GM23248 (cell line): ENCODE measurements at regions not wholly inside any gene's neighbourhood (a gene's known extent, or its start where the extent isn't known, plus 50 kb on each side); places are given as distances from the start of the nearest gene placed in this dataset.

Experiments
- DNase-seq: peaks from one replicate; pipeline ENCODE4 v3.0.0-alpha.2; 2015
- H2AFZ ChIP-seq: fragments of 200-600 bp; sonication (generic); 2 replicates; pipeline ENCODE4 v1.6.1; 2016; ENCODE audit warnings: antibody characterized with exemption
- H3F3A ChIP-seq: fragments of 200-600 bp; sonication (generic); 2 replicates; pipeline ENCODE4 v1.6.1; 2016; ENCODE audit warnings: mild to moderate bottlenecking, antibody characterized with exemption, mixed run types; ENCODE audit not compliant: insufficient read depth
- H3K27ac ChIP-seq: fragments of 200-600 bp; sonication (generic); 2 replicates; pipeline ENCODE4 v1.5.1; 2016; ENCODE audit warnings: mild to moderate bottlenecking
- H3K27me3 ChIP-seq: fragments of 200-600 bp; sonication (generic); replicated peaks from 2 replicates; pipeline ENCODE4 v1.6.1; 2016; ENCODE audit warnings: mild to moderate bottlenecking; ENCODE audit not compliant: insufficient read depth
- H3K36me3 ChIP-seq: fragments of 200-600 bp; sonication (generic); 2 replicates; pipeline ENCODE4 v1.6.1; 2016; ENCODE audit warnings: low read depth, mild to moderate bottlenecking
- H3K4me1 ChIP-seq: fragments of 200-600 bp; sonication (generic); 2 replicates; pipeline ENCODE4 v1.6.1; 2016; ENCODE audit warnings: mild to moderate bottlenecking; ENCODE audit not compliant: insufficient read depth
- H3K4me2 ChIP-seq: fragments of 200-600 bp; sonication (generic); one replicate; pipeline ENCODE4 v1.6.1; 2016; ENCODE audit warnings: mild to moderate bottlenecking; ENCODE audit not compliant: unreplicated experiment
- H3K4me3 ChIP-seq: fragments of 200-600 bp; sonication (generic); 2 replicates; pipeline ENCODE4 v1.5.1; 2016; ENCODE audit warnings: mild to moderate bottlenecking
- H3K79me2 ChIP-seq: fragments of 200-600 bp; sonication (generic); 2 replicates; pipeline ENCODE4 v1.6.1; 2016; ENCODE audit warnings: mild to moderate bottlenecking; ENCODE audit not compliant: insufficient read depth
- H3K9ac ChIP-seq: fragments of 200-600 bp; sonication (generic); 2 replicates; pipeline ENCODE4 v1.6.1; 2016; ENCODE audit warnings: mild to moderate bottlenecking
- H3K9me2 ChIP-seq: fragments of 200-600 bp; sonication (generic); 2 replicates; pipeline ENCODE4 v1.6.1; 2016; ENCODE audit warnings: mixed run types, mild to moderate bottlenecking, moderate library complexity; ENCODE audit not compliant: insufficient read depth
- H3K9me3 ChIP-seq: fragments of 200-600 bp; sonication (generic); one replicate; pipeline ENCODE4 v1.6.1; 2017; ENCODE audit warnings: low read depth
- H4K20me1 ChIP-seq: fragments of 200-600 bp; sonication (generic); 2 replicates; pipeline ENCODE4 v1.6.0; 2016; ENCODE audit not compliant: insufficient read depth
- EZH2 ChIP-seq: fragments of 200-600 bp; sonication (generic); IDR thresholded peaks from 2 replicates; pipeline ENCODE4 v1.6.1; 2018; ENCODE audit warnings: antibody characterized with exemption, mild to moderate bottlenecking; ENCODE audit not compliant: insufficient read depth, poor library complexity, severe bottlenecking
- EZH2phosphoT487 ChIP-seq: fragments of 200-600 bp; sonication (generic); IDR thresholded peaks from 2 replicates; pipeline ENCODE4 v1.6.1; 2018; ENCODE audit warnings: antibody characterized with exemption, moderate library complexity, mild to moderate bottlenecking, low read depth; ENCODE audit not compliant: insufficient read depth
- WGBS, 2 experiments: methylation state at CpG; one replicate each; pipeline ENCODE4 v1.1.6; 2015 to 2017; ENCODE audit warnings: low lambda C conversion rate in 2 of 2, low coverage in 1 of 2; ENCODE audit errors: missing lambda C conversion rate in 2 of 2; 5-methylcytosine and 5-hydroxymethylcytosine counted together
- in situ Hi-C: fragments of 300-500 bp; cut with MboI; formaldehyde crosslinking; loops from 2 replicates; pipeline ENCODE4 v1.15.0; 2020

GRCh38 chr10:131575877-131576276 lies 264.4 kb upstream of the TCERG1L start:
- TF ChIP-seq EZH2phosphoT487 (no peak), EZH2 (no peak)
- Histone ChIP-seq H4K20me1 (no peaks in the 10 kb centered on the region), H3K9me2 (no peaks in the 10 kb centered on the region), H3K4me2 (no peak overlapping the region), H3K27ac (no peak overlapping the region), H3F3A (no peaks in the 10 kb centered on the region), H3K4me1 (no peaks in the 10 kb centered on the region), H3K79me2 (no peaks in the 10 kb centered on the region), H3K36me3 (no peaks in the 10 kb centered on the region), H2AFZ (no peak overlapping the region), H3K27me3 (no peaks in the 10 kb centered on the region), H3K9ac (no peak overlapping the region), H3K9me3 (no peaks in the 10 kb centered on the region), H3K4me3 (no peak overlapping the region)
- WGBS, 2 experiments, result 24 to 46% methylated on average over 4 of the region's 4 CpGs
- in situ Hi-C loops, result no loop called here
- DNase-seq, result no peak

GRCh38 chr10:131576341-131577177 lies 265.0 kb upstream of the TCERG1L start:
- Histone ChIP-seq H4K20me1 (no peaks in the 10 kb centered on the region), H3K4me2 (no peak overlapping the region), H3K36me3 (no peaks in the 10 kb centered on the region), H2AFZ (no peak overlapping the region), H3K9ac (no peak overlapping the region), H3K27me3 (no peaks in the 10 kb centered on the region), H3F3A (no peaks in the 10 kb centered on the region), H3K9me3 (no peaks in the 10 kb centered on the region), H3K79me2 (no peaks in the 10 kb centered on the region), H3K27ac (no peak overlapping the region), H3K9me2 (no peaks in the 10 kb centered on the region), H3K4me3 (no peak overlapping the region), H3K4me1 (no peaks in the 10 kb centered on the region)
- no peak for DNase-seq
- TF ChIP-seq EZH2phosphoT487 (no peak), EZH2 (no peak)
- WGBS, 2 experiments, result 59 to 63% methylated on average over 23 to 24 of the region's 25 CpGs
- in situ Hi-C loops, result no loop called here

GRCh38 chr10:131577178-131577555 lies 265.6 kb upstream of the TCERG1L start:
- no peaks in the 10 kb centered on the region for H3K9me3 ChIP-seq
- no peak overlapping the region for H3K4me3 ChIP-seq
- no peak overlapping the region for H3K27ac ChIP-seq
- H3K36me3 ChIP-seq, result no peaks in the 10 kb centered on the region
- no peaks in the 10 kb centered on the region for H3K9me2 ChIP-seq
- no peak overlapping the region for H3K9ac ChIP-seq
- H3F3A ChIP-seq, result no peaks in the 10 kb centered on the region
- DNase-seq, result no peak
- TF ChIP-seq EZH2 (no peak), EZH2phosphoT487 (no peak)
- H3K79me2 ChIP-seq, result no peaks in the 10 kb centered on the region
- no peaks in the 10 kb centered on the region for H4K20me1 ChIP-seq
- in situ Hi-C loops, result no loop called here
- WGBS, 2 experiments, result 29 to 51% methylated on average over 7 to 9 of the region's 9 CpGs
- no peaks in the 10 kb centered on the region for H3K4me1 ChIP-seq
- H3K4me2 ChIP-seq, result no peak overlapping the region
- no peaks in the 10 kb centered on the region for H3K27me3 ChIP-seq
- no peak overlapping the region for H2AFZ ChIP-seq

- Histone ChIP-seq H4K20me1 (no peaks in the 10 kb centered on the region), H3K36me3 (no peaks in the 10 kb centered on the region), H3K27ac (no peak overlapping the region), H3K9ac (no peak overlapping the region), H3K9me3 (no peaks in the 10 kb centered on the region), H3K27me3 (no peaks in the 10 kb centered on the region), H3K4me2 (no peak overlapping the region), H3K4me1 (no peaks in the 10 kb centered on the region), H3K4me3 (no peak overlapping the region), H2AFZ (no peak overlapping the region), H3K79me2 (no peaks in the 10 kb centered on the region), H3F3A (no peaks in the 10 kb centered on the region), H3K9me2 (no peaks in the 10 kb centered on the region)
- no peak for TF ChIP-seq EZH2phosphoT487
- TF ChIP-seq EZH2, result no peak
- DNase-seq, result no peak
- in situ Hi-C loops, result no loop called here
- 67 to 71% methylated on average over 19 to 24 of the region's 24 CpGs for WGBS, 2 experiments
These were observed 266.4 kb upstream of the TCERG1L start for GRCh38 chr10:131577786-131578471.
